ENCODE measurements at regions not wholly inside any gene's neighbourhood (a gene's known extent, or its start where the extent isn't known, plus 50 kb on each side); places are given as distances from the start of the nearest gene placed in this dataset.
"Not testable (repeated sequence)": the region's sequence is repeated elsewhere in the genome, so short reads cannot be mapped to it uniquely, and the experiment has no call there.

DNA sequence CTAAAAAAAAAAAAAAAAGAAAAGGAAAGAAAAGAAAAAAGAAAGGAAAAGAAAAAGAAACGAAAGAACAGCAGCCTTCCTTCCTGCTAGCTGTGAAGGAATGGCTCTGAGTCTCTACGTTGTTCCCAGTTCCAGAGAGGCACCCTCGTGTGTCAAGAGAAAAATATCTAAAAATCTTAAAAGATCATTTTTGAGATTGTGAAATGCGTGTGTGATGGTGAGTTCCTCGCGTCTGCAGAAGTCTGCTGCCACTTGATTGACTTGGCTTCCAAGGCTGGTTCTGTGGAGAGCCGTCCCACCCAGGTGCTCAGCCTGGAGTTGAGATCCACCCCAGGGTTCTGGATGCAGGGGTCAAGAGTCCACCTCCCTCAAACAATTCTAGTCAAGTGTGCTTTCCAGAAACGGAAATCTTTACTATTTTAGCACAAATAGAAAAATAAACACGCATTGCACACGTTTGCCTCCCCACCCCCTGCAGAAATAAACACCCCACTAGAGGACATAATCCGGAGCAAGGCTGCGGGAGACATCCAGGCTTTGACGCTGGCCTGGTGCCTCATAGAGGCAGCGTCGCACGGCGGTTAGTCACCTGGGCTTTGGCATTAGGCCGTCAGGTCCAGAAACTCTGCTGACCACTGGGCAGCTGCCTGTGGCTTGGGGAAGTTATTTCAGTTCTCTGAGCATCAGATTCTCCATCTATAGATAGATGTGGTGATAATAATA is 265.4 kb downstream of the FAM43A start:
- no peak for DNase-seq (ENCODE audit: low read depth)

GRCh38 chr3:194951629-194951920 is 265.9 kb downstream of the FAM43A start:
- not testable (repeated sequence) for DNase-seq (ENCODE audit: low read depth)

- DNase-seq (ENCODE audit: low read depth): no peak
Observed at GRCh38 chr3:194951931-194952582, 266.4 kb downstream of the FAM43A start.

GRCh38 chr3:194952841-194953241 is 267.2 kb downstream of the FAM43A start:
- DNase-seq (ENCODE audit: low read depth): no peak

GRCh38 chr3:194953291-194953690 is 267.6 kb downstream of the FAM43A start:
- no peak for DNase-seq (ENCODE audit: low read depth)

DNA sequence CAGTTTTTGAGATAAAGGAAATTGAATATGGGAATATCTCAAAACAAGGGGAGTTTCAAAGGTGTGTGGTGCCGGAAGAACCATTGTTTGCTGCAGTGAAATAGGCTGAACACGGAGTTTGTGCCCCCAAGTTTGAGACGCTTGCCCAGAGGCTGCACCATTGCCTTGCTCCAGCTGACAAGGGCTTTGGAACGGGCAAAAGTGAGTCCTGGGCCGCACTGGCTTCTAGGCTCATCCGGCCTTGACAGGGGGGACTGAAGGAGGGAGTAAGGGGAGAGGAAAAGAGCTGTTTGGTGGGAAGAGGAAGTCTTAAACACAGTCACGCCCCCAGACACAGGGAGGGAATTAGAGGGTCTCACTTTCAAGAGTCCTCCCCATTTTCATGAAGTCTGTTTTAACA is 269.9 kb downstream of the FAM43A start:
- DNase-seq (ENCODE audit: low read depth): no peak

DNA sequence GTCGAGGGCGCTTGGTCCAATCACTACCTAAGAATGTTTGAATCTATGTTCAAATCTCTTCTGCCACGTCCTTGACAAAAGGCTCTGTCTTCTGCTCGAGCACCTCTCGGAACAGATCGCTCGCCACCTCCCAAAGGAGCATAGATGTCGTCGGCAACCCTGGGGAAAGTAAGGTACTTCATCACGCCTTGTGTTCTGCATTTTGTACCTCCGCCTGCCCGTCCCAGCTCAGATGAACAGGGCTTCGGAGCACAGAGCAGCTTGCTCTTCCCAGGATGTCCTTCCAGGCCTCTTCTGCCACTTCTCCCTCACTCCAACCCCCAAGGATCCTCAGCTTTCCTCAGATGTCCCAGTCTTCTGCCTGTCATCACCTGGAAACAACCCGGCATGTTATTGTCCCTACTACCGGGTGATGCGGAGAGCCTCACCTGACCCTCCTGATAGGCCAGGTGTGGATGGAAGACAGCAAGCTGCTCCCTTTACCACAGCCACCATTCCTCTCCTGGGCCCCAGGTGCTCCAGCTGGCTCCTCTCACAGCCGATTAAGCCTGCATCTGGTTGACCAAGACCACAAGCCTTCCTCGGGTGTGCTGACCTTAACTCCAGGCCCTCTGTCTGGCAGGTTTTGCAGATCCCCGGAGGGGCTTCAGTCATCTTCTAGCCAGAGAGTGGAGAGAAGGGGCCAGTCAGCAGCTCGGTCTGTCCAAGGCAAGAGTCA is 270.5 kb downstream of the FAM43A start:
- no peak for DNase-seq (ENCODE audit: low read depth)

- DNase-seq (ENCODE audit: low read depth): no peak
Observed at GRCh38 chr3:194956697-194957396, 271.2 kb downstream of the FAM43A start.

DNA sequence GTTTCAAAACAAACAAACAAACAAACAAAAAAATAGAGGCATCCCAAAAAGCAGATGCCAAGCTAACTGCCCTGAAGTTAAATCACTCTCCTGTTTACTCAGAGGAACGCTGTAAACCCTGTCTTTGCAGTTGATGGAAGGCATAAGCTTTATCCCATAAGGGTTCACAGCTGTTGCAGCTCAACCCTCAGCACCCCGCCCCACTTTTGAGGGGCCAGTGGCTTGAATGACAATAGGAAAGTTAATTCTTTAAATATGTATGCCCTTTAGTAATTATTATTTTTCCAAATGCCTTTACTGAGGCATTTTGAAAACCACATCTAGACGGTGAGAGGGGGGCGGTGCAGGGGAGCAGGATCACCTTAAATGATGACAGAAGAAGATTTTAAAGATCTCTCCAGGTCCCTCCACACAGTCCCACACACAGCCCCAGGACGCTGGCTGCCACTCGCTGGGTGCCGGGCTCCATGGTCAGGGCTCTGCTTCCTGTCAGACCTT is 272.1 kb downstream of the FAM43A start:
- no peak for DNase-seq (ENCODE audit: low read depth)

GRCh38 chr3:194959217-194959616 is 273.5 kb downstream of the FAM43A start:
- DNase-seq (ENCODE audit: low read depth): no peak

- not testable (repeated sequence) for DNase-seq (ENCODE audit: low read depth)
Observed at GRCh38 chr3:194959666-194960065, 274.0 kb downstream of the FAM43A start.

GRCh38 chr3:194960446-194961032 is 274.9 kb downstream of the FAM43A start:
- DNase-seq (ENCODE audit: low read depth): no peak

GRCh38 chr3:194961149-194961548 is 275.5 kb downstream of the FAM43A start:
- no peak for DNase-seq (ENCODE audit: low read depth)

DNA sequence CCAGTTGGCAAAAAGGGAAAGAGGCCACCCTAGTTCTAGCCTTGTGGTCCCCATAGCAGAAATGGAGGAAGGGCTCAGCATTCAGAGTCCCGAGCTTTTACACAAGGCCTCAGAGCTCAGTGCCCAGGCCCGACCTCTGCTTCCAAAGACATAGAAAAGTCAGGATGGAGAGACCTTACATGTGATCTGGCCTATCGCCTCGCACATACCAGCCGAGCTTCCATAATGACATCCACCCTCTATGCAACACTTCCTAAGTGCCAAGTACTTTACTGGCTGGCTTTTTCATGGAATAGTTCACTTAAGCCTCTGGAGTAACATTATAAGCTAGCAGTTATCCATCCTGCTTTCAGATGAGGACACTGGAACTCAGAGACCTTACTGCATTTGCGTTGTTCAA is 275.9 kb downstream of the FAM43A start:
- DNase-seq (ENCODE audit: low read depth): no peak

GRCh38 chr3:194962056-194962455 is 276.4 kb downstream of the FAM43A start:
- DNase-seq (ENCODE audit: low read depth): no peak

DNA sequence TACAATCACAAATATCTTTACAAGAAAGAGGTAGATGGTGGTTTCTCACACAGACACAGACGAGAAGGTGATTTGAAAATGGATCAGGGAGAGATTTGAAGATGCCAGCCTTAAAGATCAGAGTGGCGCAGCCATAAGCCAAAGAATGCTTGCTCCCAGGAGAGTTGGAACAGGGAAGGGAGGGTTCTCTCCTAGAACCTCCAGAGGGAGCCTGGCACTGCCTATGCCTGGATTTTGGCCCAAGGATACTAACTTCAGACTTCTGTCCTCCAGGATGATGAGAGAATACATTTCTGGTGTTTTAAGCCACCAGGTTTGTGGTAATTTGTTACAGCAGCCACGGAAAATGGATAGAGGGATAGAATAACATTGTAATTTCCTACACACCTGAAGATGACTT is 279.1 kb downstream of the FAM43A start:
- DNase-seq (ENCODE audit: low read depth): no peak

DNA sequence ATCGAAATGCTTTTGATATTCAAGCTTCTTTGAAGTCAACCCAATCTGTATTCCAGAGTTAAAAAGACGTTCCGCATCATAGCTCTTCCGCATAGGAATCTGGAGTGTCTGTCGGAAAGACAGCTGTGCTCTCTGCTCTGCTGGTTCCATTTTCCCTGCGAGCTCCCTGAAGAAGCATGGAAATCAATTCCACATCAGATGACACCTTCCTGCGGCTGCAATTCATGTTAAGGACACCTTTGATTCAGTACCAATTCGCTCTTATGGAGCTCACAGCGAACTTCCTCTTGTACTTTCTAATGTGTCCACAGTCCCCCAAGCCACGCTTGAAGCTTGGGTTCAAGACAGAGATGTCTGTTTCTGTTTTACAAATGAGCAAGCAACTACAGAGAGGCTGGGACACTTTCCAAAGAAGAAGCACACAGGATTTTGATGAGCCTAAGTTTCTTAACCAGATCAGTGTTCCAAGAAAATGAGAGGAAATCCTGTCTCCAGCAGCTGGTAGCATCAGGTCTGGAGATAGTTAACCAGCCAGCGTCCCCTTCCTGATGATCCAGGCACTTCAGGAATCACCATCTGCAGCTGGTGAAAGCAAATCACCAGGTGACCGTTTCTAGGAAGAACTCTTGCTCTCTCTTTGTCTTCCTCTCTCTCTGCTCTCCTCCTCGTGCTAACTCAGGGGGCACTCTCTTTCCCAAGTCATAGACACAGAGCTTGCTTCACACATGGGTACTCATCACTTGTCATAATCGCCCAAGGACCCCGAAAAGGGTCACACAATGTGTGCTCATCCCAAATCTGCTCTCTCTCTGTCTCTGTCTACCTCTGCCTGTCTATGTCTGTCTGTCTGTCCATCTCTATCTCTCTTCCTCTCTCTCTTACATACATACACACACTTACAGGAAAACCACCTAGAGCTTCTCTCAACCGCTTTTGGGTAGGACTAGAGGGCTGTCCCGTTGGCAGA is 281.8 kb downstream of the FAM43A start:
- DNase-seq (ENCODE audit: low read depth): no peak

- DNase-seq (ENCODE audit: low read depth): no peak
Observed at GRCh38 chr3:194970066-194970465, 284.4 kb downstream of the FAM43A start.

DNA sequence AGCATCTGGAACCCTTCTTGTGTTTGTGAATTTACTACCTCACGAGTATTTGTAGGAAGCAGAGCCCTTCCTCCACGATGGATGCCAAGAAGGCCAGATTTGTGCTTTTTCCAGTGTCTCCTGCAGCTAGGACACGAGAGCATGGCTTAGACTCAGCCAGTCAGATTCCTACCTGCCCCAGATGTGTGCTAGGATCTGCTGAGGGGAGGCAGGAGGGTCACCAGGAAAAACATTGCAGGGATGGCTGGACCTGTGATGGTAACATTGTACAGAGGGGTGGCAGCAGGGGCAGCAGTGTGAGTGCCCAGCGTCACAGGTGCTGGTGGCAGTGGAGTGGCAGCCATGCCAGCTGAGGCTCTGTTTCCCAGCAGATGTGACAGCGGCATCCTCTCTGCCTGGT is 285.3 kb downstream of the FAM43A start:
- no peak for DNase-seq (ENCODE audit: low read depth)

GRCh38 chr3:194971965-194972364 is 286.3 kb downstream of the FAM43A start:
- DNase-seq (ENCODE audit: low read depth): no peak

- no peak for DNase-seq (ENCODE audit: low read depth)
Observed at GRCh38 chr3:194972641-194973040, 287.0 kb downstream of the FAM43A start.
